ENCODE measurements at regions not wholly inside any gene's neighbourhood (a gene's known extent, or its start where the extent isn't known, plus 50 kb on each side); places are given as distances from the start of the nearest gene placed in this dataset.

DNA sequence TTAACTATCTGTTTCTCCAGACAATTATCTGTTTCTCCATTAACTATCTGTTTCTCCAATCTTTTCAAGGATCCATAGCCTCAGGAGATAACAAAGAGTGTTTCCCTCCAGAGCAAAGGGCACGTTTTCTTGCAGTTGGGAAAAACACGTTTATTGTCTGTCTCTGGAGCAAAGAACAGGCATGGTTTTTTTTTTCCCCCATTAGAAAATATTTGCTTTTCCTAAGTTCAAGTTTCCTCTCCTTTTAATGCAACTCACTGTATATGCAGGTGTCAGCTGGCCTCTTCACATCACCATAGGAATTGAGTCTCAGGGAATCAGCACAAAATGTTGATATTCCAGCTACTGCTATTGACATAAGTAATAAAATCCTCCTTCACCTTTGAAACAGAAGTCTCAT lies 984.4 kb downstream of the RAB28 start:
- Histone ChIP-seq H3K27ac (ENCODE audit: low read depth) (no peak overlapping the region), H4K20me1 (replicated peaks; ENCODE audit: insufficient read depth) (no peaks in the 10 kb centered on the region), H3K4me3 (no peak overlapping the region), H2AFZ (no peak overlapping the region), H3K4me1 (ENCODE audit: insufficient read depth) (no peaks in the 10 kb centered on the region), H3F3A (replicated peaks; ENCODE audit: low read depth) (no peaks in the 10 kb centered on the region), H3K27me3 (ENCODE audit: insufficient read depth) (no peaks in the 10 kb centered on the region), H3K9me2 (ENCODE audit: insufficient read depth) (no peaks in the 10 kb centered on the region), H3K4me2 (no peak overlapping the region), H3K36me3 (ENCODE audit: insufficient read depth) (no peaks in the 10 kb centered on the region), H3K79me2 (replicated peaks; ENCODE audit: insufficient read depth) (no peaks in the 10 kb centered on the region)
- TF ChIP-seq, protein P1, sequence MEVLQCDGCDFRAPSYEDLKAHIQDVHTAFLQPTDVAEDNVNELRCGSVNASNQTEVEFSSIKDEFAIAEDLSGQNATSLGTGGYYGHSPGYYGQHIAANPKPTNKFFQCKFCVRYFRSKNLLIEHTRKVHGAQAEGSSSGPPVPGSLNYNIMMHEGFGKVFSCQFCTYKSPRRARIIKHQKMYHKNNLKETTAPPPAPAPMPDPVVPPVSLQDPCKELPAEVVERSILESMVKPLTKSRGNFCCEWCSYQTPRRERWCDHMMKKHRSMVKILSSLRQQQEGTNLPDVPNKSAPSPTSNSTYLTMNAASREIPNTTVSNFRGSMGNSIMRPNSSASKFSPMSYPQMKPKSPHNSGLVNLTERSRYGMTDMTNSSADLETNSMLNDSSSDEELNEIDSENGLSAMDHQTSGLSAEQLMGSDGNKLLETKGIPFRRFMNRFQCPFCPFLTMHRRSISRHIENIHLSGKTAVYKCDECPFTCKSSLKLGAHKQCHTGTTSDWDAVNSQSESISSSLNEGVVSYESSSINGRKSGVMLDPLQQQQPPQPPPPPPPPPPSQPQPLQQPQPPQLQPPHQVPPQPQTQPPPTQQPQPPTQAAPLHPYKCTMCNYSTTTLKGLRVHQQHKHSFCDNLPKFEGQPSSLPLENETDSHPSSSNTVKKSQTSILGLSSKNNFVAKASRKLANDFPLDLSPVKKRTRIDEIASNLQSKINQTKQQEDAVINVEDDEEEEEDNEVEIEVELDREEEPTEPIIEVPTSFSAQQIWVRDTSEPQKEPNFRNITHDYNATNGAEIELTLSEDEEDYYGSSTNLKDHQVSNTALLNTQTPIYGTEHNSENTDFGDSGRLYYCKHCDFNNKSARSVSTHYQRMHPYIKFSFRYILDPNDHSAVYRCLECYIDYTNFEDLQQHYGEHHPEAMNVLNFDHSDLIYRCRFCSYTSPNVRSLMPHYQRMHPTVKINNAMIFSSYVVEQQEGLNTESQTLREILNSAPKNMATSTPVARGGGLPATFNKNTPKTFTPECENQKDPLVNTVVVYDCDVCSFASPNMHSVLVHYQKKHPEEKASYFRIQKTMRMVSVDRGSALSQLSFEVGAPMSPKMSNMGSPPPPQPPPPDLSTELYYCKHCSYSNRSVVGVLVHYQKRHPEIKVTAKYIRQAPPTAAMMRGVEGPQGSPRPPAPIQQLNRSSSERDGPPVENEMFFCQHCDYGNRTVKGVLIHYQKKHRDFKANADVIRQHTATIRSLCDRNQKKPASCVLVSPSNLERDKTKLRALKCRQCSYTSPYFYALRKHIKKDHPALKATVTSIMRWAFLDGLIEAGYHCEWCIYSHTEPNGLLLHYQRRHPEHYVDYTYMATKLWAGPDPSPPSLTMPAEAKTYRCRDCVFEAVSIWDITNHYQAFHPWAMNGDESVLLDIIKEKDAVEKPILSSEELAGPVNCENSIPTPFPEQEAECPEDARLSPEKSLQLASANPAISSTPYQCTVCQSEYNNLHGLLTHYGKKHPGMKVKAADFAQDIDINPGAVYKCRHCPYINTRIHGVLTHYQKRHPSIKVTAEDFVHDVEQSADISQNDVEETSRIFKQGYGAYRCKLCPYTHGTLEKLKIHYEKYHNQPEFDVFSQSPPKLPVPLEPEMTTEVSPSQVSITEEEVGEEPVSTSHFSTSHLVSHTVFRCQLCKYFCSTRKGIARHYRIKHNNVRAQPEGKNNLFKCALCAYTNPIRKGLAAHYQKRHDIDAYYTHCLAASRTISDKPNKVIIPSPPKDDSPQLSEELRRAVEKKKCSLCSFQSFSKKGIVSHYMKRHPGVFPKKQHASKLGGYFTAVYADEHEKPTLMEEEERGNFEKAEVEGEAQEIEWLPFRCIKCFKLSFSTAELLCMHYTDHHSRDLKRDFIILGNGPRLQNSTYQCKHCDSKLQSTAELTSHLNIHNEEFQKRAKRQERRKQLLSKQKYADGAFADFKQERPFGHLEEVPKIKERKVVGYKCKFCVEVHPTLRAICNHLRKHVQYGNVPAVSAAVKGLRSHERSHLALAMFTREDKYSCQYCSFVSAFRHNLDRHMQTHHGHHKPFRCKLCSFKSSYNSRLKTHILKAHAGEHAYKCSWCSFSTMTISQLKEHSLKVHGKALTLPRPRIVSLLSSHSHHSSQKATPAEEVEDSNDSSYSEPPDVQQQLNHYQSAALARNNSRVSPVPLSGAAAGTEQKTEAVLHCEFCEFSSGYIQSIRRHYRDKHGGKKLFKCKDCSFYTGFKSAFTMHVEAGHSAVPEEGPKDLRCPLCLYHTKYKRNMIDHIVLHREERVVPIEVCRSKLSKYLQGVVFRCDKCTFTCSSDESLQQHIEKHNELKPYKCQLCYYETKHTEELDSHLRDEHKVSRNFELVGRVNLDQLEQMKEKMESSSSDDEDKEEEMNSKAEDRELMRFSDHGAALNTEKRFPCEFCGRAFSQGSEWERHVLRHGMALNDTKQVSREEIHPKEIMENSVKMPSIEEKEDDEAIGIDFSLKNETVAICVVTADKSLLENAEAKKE (CRISPR knock-in tag; IDR thresholded peaks at IDR 0.05) = no peak
- TF ChIP-seq, protein P2, sequence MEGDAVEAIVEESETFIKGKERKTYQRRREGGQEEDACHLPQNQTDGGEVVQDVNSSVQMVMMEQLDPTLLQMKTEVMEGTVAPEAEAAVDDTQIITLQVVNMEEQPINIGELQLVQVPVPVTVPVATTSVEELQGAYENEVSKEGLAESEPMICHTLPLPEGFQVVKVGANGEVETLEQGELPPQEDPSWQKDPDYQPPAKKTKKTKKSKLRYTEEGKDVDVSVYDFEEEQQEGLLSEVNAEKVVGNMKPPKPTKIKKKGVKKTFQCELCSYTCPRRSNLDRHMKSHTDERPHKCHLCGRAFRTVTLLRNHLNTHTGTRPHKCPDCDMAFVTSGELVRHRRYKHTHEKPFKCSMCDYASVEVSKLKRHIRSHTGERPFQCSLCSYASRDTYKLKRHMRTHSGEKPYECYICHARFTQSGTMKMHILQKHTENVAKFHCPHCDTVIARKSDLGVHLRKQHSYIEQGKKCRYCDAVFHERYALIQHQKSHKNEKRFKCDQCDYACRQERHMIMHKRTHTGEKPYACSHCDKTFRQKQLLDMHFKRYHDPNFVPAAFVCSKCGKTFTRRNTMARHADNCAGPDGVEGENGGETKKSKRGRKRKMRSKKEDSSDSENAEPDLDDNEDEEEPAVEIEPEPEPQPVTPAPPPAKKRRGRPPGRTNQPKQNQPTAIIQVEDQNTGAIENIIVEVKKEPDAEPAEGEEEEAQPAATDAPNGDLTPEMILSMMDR (conservative IDR thresholded peaks at IDR 0.05; ENCODE audit: low read depth in 2 of 2) = no peak
- TF ChIP-seq ZNF114 (CRISPR knock-in tag; IDR thresholded peaks at IDR 0.05) = no peak
- TF ChIP-seq ZNF331 (CRISPR knock-in tag; IDR thresholded peaks at IDR 0.05; ENCODE audit: low read depth) = no peak
- TF ChIP-seq POLR2AphosphoS5 (IDR thresholded peaks at IDR 0.05; ENCODE audit: low read depth) = no peak
- no peak for TF ChIP-seq EZH2 (IDR thresholded peaks at IDR 0.05; ENCODE audit: low read depth, unreplicated experiment)
- TF ChIP-seq, protein P3, sequence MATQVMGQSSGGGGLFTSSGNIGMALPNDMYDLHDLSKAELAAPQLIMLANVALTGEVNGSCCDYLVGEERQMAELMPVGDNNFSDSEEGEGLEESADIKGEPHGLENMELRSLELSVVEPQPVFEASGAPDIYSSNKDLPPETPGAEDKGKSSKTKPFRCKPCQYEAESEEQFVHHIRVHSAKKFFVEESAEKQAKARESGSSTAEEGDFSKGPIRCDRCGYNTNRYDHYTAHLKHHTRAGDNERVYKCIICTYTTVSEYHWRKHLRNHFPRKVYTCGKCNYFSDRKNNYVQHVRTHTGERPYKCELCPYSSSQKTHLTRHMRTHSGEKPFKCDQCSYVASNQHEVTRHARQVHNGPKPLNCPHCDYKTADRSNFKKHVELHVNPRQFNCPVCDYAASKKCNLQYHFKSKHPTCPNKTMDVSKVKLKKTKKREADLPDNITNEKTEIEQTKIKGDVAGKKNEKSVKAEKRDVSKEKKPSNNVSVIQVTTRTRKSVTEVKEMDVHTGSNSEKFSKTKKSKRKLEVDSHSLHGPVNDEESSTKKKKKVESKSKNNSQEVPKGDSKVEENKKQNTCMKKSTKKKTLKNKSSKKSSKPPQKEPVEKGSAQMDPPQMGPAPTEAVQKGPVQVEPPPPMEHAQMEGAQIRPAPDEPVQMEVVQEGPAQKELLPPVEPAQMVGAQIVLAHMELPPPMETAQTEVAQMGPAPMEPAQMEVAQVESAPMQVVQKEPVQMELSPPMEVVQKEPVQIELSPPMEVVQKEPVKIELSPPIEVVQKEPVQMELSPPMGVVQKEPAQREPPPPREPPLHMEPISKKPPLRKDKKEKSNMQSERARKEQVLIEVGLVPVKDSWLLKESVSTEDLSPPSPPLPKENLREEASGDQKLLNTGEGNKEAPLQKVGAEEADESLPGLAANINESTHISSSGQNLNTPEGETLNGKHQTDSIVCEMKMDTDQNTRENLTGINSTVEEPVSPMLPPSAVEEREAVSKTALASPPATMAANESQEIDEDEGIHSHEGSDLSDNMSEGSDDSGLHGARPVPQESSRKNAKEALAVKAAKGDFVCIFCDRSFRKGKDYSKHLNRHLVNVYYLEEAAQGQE (IDR thresholded peaks at IDR 0.05; ENCODE audit: unreplicated experiment) = no peak
- TF ChIP-seq EZH2phosphoT487 (IDR thresholded peaks at IDR 0.05; ENCODE audit: unreplicated experiment) = no peak
- TF ChIP-seq, protein P4, sequence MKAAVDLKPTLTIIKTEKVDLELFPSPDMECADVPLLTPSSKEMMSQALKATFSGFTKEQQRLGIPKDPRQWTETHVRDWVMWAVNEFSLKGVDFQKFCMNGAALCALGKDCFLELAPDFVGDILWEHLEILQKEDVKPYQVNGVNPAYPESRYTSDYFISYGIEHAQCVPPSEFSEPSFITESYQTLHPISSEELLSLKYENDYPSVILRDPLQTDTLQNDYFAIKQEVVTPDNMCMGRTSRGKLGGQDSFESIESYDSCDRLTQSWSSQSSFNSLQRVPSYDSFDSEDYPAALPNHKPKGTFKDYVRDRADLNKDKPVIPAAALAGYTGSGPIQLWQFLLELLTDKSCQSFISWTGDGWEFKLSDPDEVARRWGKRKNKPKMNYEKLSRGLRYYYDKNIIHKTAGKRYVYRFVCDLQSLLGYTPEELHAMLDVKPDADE (IDR thresholded peaks at IDR 0.05) = no peak
- TF ChIP-seq CREB1 (CRISPR knock-in tag; IDR thresholded peaks at IDR 0.05; ENCODE audit: low read depth) = no peak
- H3K27me3 Mint-ChIP-seq (ENCODE audit: insufficient read depth, low read depth, poor library complexity) = no peaks in the 10 kb centered on the region
- DNase-seq (ENCODE audit: low spot score) (no peak), ATAC-seq (no peak)
- no peaks in the 10 kb centered on the region; the same call in 2 of the 3 replicates for H3K4me1 Mint-ChIP-seq
- H3K9me3 Mint-ChIP-seq = peaks cover 17% of the 10 kb centered on the region
- H3K36me3 Mint-ChIP-seq (ENCODE audit: low read depth) = peaks cover 10% of the 10 kb centered on the region; the same call in 1 of the 3 replicates
- no peak overlapping the region for H3K27ac Mint-ChIP-seq
- H3K4me3 Mint-ChIP-seq = no peak overlapping the region
